ENCODE measurements at regions not wholly inside any gene's neighbourhood (a gene's known extent, or its start where the extent isn't known, plus 50 kb on each side); places are given as distances from the start of the nearest gene placed in this dataset.

DNA sequence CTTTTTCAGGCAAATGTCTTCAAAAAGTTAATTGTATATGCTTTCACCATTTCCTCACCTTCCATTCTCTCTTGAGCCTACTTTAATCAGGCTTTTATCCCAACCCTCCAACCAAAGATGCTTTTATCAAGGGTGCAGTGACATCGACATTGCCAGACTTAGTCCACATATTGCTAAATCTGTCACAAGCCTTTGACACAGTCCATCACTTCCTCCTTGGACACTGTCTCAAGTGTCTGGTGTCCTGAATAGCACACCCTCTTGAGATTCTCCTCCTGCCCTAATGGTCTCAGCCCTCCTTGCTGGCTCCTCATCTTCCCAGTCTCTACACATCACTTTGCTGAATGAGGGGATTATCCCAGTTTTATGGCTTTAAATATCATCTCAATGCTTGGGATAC lies 147.5 kb upstream of the SLC39A10 start:
- DNase-seq, result no peak
- in situ Hi-C loops (cut with HindIII; ENCODE audit: low pct_ligation_motif_present, low pct_unique_long_range_greater_than_20kb, low sequenced_read_pairs), result no loop called here

DNA sequence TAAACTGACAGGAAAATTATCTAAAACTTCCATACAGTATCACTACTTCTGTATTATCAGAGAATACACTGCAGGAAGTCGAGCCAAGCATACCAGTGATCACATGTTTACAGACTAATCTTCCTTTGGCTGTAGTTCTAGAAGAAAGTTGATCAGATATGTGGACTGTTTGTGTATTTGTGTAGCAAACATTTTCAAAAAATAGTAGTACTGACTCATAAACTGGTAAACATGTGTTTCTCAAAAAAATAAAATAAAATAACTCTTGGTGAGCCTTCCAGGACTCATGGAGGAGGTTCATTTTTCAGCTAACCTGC lies 148.9 kb upstream of the SLC39A10 start:
- in situ Hi-C loops (cut with HindIII; ENCODE audit: low pct_ligation_motif_present, low pct_unique_long_range_greater_than_20kb, low sequenced_read_pairs), result no loop called here
- DNase-seq, result no peak

DNA sequence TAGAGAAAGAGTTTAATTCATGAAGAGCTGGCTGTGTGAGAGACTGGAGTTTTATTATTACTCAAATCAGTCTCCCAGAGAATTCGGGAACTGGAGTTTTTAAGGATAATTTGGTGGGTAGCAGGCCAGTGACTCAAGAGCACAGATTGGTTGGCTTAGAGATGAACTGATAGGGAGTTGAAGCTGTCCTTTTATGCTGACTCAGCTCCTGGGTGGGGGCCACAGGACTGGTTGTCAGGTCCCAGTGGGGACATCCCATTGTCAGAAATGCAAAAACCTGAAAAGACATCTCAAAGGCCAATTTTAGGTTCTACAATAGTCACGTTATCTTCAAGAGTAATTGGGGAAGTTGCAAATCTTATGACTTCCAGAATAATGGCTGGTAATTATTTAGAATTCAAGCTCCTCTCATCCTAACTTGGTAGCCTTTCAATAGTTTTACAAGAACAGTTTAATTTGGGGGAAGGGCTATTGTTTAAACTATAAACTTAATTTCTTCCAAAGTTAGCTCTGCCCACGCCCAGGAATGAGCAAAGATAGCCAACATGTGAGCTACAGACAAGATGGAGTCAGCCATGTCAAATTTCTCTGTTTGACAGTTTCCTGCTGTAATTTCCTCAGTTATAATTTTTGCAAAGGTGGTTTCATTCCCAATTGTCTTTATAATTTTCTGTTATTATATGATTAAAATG lies 149.4 kb upstream of the SLC39A10 start:
- in situ Hi-C loops (cut with HindIII; ENCODE audit: low pct_ligation_motif_present, low pct_unique_long_range_greater_than_20kb, low sequenced_read_pairs), result no loop called here
- DNase-seq, result no peak

DNA sequence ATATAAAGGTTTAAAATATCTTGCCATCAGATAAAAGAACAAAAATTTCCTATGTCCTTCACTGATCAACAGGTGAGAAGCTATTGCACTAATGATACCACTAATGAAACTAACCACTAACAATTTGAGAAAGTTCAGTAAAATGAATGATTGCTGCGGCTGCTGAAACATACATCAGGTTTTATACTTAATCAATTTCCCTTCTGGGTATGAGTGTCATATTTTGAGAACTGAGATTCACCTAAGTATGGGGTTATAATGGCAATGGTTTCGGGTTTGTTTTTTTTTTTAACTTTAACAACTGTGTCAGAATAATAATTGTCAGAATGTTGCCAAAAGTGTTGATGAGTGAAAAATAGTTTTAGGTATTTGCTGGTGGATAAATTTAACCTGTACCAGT lies 151.3 kb upstream of the SLC39A10 start:
- in situ Hi-C loops (cut with HindIII; ENCODE audit: low pct_ligation_motif_present, low pct_unique_long_range_greater_than_20kb, low sequenced_read_pairs), result no loop called here
- no peak for DNase-seq

DNA sequence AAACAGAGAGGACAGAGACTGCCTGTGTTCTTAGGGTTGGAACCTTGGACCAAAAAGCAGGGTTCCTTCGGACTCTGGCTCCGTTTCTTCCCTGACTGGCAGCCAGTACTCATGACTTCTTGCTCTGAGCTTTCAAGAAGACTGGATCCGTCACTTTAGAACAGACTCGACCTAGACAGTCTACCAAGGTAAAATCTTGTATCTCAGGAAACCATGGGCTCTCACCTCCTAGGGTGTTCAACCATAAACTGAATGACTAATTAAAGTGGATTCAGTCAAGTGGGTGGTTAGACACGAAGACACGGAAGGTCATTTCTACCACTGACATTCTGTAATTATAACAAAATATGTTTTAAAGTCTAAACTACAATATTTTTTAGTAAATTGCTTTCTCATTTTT lies 153.8 kb upstream of the SLC39A10 start:
- DNase-seq, result no peak
- in situ Hi-C loops (cut with HindIII; ENCODE audit: low pct_ligation_motif_present, low pct_unique_long_range_greater_than_20kb, low sequenced_read_pairs), result no loop called here

DNA sequence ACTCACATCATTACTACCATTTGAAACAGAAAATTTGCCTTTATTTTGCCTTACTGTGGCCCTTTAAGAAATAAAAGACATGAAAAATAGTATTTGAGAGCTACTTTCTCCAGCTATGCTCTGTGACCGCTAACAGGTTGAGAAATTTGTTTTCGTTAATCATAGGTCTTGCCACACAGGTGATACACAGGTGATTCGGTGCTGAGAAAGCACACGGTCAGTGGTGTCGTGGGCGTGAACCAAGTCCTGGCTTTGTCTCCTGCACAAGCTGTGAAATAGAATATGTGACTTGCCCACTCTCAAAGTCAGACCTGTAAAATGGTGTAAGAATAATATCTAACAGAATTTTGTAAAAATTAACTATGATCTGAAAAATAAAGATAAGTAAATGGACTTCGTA lies 155.3 kb upstream of the SLC39A10 start:
- in situ Hi-C loops (cut with HindIII; ENCODE audit: low pct_ligation_motif_present, low pct_unique_long_range_greater_than_20kb, low sequenced_read_pairs), result no loop called here
- DNase-seq, result no peak

DNA sequence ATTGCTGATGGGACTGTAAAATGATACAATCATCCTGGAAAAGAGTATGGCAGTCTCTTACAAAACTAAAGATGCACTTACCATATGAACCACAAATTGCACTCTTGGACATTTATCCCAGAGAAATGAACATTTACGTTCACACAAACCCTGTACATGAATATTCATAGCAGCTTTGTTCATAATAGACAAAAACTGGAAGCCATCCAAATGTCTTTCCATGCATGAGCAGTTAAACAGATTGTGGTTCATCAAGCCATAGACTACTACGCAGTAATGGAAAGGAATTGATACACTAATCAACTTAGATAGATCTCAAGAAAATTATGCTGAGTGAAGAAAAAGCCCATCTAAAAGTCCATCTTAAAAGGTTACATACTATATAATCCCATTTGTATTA lies 156.1 kb upstream of the SLC39A10 start:
- in situ Hi-C loops (cut with HindIII; ENCODE audit: low pct_ligation_motif_present, low pct_unique_long_range_greater_than_20kb, low sequenced_read_pairs), result no loop called here
- DNase-seq, result no peak

DNA sequence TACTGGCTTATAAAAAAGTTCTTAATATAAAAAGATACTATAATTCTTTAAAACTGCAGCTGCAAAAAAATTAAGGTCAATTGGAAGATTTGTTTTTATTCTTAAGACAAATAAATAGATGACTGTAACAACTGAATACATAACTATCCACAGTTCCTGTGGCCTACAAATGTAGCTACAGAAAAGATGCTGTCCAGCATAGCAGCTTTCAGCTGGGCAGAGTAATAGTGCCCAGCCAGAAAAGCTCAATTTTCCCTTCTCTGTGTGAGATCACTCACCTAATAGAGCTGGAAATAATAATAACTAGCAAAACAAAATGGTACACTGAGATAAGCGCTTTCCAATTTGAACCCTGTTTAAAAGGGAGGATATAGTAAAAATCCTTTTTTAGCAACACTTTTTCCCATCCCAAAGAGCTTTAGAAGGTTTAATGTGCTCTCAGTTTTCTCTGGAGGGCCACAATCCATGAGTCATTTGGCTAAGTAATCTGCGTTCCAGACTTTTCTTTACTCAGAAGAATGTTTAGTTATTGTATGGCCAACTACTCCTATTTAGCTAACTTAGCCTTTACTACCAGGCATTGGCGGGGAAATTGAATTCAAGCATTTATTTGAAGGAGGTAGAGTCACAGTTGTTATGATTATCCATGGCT lies 158.1 kb upstream of the SLC39A10 start:
- no peak for DNase-seq
- in situ Hi-C loops (cut with HindIII; ENCODE audit: low pct_ligation_motif_present, low pct_unique_long_range_greater_than_20kb, low sequenced_read_pairs), result no loop called here

DNA sequence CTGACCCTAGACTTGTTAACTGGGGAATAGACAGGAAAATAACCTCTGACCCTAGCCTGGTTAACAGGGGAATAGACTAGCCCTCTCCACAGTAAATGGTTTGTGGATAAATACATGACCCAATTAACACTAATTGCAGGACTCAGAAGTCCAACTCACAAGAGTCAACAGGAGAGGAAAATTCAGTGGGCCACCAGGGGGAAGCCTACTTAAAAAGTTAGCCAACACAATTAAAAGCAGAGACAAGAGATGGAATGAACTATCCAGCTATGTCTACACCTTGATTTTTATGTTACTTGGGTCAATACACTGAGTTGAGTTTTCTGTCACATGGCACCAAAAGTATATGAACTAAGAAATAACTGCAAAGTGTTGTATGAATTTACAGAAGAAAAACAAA lies 158.8 kb upstream of the SLC39A10 start:
- in situ Hi-C loops (cut with HindIII; ENCODE audit: low pct_ligation_motif_present, low pct_unique_long_range_greater_than_20kb, low sequenced_read_pairs), result no loop called here
- peak; percentile 52 for DNase-seq

DNA sequence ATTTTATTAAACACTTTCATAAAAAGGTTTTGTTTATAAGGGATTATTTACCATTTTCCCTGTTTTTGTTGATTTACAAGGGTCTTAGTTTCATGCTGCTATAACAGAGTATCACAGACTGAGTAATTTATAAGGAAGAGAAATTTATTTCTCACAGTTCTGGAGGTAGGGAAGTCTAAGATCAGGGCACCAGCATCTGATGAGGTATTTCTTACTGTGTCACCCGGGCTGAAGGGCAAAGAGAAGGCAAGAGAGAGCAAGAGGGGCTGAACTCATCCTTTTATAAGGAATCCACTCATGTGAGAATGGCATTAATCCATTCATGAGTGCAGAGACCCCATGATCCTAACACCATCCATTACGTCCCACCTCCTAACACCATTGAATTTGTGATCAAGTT lies 160.0 kb upstream of the SLC39A10 start:
- in situ Hi-C loops (cut with HindIII; ENCODE audit: low pct_ligation_motif_present, low pct_unique_long_range_greater_than_20kb, low sequenced_read_pairs), result no loop called here
- no peak for DNase-seq

DNA sequence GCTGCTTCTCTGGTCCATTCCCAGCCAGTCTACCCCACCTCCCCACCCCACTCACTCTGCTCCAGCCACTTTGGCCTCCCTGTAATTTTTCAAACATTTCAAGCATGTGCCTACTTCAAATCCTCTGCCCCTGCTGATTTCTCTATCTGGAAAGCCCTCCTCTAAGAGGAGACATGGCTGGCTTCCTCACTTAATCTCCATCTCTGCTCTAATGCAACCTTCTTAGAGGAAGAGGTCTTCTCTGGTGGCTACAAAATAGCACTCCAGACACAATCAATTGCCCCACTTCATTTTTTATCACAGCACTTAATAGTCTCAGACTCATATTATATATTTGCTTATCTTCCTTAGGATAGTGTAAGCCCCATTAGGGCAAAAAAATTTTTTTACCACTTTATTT lies 161.1 kb upstream of the SLC39A10 start:
- in situ Hi-C loops (cut with HindIII; ENCODE audit: low pct_ligation_motif_present, low pct_unique_long_range_greater_than_20kb, low sequenced_read_pairs), result no loop called here
- no peak for DNase-seq

DNA sequence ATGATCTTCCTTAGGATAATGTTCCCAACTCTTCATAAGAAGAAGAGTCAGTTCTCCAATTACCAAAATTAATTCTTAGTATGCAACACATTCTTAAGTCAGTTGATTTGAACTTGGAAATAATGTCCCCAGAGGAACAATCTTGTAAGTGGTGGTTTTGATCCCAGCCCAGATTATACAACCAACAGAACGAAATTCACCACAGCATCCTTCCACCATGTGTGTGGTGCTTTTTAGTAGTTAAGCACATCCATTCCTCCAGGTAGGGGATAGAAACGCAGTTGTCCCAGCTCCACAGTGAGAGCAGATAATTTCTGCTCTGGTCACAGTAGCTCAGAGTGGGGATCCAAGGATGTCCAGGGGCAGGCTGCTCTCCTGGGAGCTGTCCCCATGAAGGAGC lies 161.7 kb upstream of the SLC39A10 start:
- in situ Hi-C loops (cut with HindIII; ENCODE audit: low pct_ligation_motif_present, low pct_unique_long_range_greater_than_20kb, low sequenced_read_pairs), result no loop called here
- DNase-seq, result no peak

DNA sequence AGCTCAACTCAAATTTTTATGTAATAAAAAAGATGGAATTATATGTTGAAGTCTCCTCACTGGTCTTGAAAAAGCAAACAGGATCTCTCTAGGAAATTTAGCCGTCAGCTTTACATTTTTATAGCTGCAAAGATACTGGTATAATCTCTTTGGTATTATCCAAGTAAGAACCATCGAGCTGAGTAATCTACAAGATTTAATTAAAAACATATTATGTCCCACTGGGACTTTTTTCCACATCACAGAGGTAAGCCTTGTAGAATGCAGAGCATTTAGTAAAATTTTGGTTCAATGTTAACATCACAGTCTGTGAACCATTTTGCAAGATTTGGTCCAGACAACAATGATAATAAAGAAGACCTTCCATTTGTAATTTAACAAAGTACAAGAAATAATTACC lies 162.6 kb upstream of the SLC39A10 start:
- no peak for DNase-seq
- in situ Hi-C loops (cut with HindIII; ENCODE audit: low pct_ligation_motif_present, low pct_unique_long_range_greater_than_20kb, low sequenced_read_pairs), result no loop called here

DNA sequence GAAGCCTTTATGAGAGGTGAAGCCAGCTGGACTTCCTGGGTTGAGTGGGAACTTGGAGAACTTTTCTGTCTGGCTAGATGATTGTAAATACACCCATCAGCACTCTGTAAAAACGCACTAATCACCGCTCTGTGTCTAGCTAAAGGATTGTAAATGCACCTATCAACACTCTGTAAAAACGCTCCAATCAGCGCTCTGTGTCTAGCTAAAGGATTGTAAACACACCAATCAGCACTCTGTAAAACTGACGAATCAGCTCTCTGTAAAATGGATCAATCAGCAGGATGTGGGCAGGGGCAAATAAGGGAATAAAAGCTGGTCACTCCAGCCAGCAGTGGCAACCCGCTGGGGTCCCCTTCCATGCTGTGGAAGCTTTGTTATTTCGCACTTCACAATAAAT lies 163.6 kb upstream of the SLC39A10 start:
- DNase-seq, result no peak
- in situ Hi-C loops (cut with HindIII; ENCODE audit: low pct_ligation_motif_present, low pct_unique_long_range_greater_than_20kb, low sequenced_read_pairs), result no loop called here

DNA sequence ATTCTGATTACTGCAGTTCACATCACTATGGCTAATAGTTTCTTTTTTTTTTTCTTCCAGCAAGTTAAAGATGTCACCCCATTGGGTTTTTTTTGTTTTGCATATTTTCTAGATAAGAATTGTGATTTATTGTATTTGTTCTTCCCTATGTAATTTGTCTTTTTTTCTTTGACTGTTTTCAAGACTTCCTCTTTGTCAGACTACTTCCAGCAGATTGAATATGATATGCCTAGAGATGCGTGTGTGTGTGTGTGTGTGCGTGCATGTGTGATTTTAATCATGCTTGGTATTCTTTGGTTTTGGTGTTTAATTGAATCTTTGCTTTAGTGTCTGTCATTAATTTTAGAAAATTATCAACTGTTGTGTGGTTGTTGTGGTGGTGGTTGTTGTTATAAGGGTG lies 166.7 kb upstream of the SLC39A10 start:
- in situ Hi-C loops (cut with HindIII; ENCODE audit: low pct_ligation_motif_present, low pct_unique_long_range_greater_than_20kb, low sequenced_read_pairs), result no loop called here
- no peak for DNase-seq

DNA sequence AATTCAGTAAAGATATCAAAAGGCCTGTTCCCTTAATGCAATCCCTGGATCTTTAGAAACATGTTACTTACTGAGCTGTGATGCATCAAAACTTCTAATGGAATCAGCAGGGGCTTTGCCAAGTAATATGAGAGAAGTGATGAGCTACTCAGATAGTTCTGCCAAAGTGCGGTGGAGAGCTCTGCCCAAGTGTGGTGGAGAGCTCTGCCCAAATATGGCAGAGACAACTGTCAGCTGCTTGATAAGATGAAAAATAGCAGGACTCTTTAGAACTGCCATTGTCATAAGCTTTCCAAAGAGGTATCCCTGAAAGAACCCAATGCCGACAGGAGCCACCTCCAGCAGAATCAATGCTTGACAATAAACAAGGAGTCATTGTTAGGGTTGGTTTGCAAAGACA lies 167.9 kb upstream of the SLC39A10 start:
- in situ Hi-C loops (cut with HindIII; ENCODE audit: low pct_ligation_motif_present, low pct_unique_long_range_greater_than_20kb, low sequenced_read_pairs), result no loop called here
- DNase-seq, result no peak

DNA sequence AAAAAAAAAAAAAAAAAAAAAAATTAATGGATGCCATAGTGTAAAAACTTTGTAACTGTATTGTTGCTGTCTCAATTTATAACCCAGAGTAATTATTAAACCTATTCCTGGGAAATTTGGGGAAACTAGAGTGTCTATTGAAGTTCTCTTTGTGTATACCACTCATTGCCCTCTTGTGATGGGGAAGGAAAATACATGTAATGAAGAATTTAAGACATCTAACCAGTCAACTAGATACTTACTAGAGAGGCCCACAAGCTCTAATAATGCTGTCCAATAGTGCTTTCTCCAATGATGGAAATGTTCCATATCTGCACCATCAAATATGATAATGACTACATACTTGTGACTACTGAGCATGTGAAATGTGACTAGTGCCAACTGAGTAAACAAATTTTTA lies 168.5 kb upstream of the SLC39A10 start:
- in situ Hi-C loops (cut with HindIII; ENCODE audit: low pct_ligation_motif_present, low pct_unique_long_range_greater_than_20kb, low sequenced_read_pairs), result no loop called here
- DNase-seq, result peak; percentile 5

DNA sequence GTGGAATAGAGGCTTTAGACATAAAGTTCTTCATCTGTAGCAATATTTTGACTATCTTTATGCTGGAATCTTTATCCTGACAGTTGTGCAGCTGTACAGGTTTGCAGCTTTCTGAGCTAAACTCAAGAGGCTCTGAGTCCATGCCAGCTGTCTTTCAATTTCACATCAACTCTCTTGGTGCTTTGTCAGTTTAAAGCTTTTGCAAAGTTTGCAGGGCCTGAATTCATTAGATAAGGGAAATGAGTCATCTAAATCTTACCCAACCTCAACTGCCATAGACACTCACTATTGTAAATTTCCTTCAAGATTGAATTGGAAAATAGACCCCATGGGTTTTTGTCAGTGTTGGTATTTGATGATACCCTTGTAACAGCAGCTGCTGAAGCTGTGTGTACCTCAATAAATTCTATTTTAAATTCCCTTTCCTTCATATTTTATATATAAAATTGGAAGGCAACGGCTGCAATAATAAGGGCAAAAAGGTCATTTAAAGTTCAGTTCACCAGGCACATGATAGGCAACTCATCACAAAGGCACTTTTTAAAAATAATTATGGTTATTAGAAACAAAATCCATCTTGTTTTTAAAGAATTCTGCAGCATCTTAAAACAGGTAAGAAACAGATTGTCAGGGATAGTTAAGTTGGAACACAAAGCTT lies 169.9 kb upstream of the SLC39A10 start:
- in situ Hi-C loops (cut with HindIII; ENCODE audit: low pct_ligation_motif_present, low pct_unique_long_range_greater_than_20kb, low sequenced_read_pairs), result no loop called here
- DNase-seq, result peak; percentile 51

DNA sequence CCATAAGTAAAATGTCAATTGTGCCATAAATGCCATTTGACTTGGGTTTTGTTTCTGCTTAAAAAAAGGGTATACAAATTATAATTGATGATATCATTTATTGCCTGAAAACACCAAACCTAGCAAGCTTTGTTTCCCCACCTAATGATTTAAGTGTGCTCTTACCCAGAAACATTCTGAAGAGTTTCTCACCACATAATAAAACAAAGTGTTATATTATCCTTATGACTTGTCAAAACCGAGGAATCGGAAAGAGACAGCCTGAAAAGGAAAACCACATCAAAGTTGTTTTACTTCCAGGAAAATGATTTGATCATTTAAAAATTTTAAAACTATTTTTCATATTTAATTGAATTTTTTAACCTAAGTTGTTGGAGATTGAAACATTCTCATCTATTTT lies 170.5 kb upstream of the SLC39A10 start:
- DNase-seq, result no peak
- in situ Hi-C loops (cut with HindIII; ENCODE audit: low pct_ligation_motif_present, low pct_unique_long_range_greater_than_20kb, low sequenced_read_pairs), result no loop called here

DNA sequence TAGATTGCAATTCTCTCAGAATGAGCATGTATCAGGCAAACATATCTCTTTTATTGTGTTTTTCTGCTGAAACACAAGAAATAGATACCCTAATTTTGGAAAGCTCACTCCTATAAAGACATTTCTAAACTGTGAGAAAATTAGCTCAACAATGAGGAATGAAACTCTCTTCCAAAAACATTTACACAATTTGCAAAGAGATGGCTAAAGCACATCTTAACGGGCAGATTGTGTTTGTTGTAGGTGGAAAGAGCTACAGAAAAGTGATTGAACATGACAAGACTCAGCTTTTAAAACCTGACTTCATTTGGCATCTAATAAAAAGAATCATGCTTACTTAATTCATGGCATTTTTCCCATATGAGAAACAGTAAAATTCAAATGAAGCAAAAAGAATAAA lies 175.0 kb upstream of the SLC39A10 start:
- in situ Hi-C loops (cut with HindIII; ENCODE audit: low pct_ligation_motif_present, low pct_unique_long_range_greater_than_20kb, low sequenced_read_pairs), result no loop called here
- no peak for DNase-seq

Measured in ACHN (cell line).